ENCODE measurements at regions not wholly inside any gene's neighbourhood (a gene's known extent, or its start where the extent isn't known, plus 50 kb on each side); places are given as distances from the start of the nearest gene placed in this dataset.

DNA sequence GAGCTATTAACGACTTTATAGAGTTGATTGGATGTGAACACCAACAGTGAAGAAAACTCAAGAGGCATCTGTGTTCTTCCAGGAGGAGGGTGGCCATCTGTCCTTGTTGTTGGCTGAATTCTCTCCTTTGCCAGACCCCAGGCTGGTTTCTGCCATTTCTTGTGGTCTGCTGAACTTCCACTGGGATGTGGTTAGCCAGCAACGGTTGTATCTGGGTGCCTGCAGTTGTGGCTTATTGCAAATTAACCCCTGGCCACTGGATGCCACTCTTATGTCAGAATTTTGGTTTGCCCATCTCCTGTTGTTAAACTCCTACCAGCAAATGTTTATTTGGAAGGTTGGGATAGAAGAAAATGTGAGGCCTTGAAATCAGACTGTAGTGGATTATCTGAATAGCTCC, 163.6 kb upstream of the TBC1D5 start:
- DNase-seq (ENCODE audit: low read depth): peak; percentile 96
- H3K4me3 ChIP-seq (ENCODE audit: low read depth, low read length): no peak overlapping the region
- TF ChIP-seq, protein P1, sequence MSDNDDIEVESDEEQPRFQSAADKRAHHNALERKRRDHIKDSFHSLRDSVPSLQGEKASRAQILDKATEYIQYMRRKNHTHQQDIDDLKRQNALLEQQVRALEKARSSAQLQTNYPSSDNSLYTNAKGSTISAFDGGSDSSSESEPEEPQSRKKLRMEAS (IDR thresholded peaks at IDR 0.05; ENCODE audit: low read depth, low read length): peak; percentile 42; the same call in 1 of the 2 replicates
- TF ChIP-seq, protein P2, sequence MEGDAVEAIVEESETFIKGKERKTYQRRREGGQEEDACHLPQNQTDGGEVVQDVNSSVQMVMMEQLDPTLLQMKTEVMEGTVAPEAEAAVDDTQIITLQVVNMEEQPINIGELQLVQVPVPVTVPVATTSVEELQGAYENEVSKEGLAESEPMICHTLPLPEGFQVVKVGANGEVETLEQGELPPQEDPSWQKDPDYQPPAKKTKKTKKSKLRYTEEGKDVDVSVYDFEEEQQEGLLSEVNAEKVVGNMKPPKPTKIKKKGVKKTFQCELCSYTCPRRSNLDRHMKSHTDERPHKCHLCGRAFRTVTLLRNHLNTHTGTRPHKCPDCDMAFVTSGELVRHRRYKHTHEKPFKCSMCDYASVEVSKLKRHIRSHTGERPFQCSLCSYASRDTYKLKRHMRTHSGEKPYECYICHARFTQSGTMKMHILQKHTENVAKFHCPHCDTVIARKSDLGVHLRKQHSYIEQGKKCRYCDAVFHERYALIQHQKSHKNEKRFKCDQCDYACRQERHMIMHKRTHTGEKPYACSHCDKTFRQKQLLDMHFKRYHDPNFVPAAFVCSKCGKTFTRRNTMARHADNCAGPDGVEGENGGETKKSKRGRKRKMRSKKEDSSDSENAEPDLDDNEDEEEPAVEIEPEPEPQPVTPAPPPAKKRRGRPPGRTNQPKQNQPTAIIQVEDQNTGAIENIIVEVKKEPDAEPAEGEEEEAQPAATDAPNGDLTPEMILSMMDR (IDR thresholded peaks at IDR 0.05; ENCODE audit: low read depth, low read length): peak; percentile 39
- TF ChIP-seq MYC (IDR thresholded peaks at IDR 0.05; ENCODE audit: low read depth, low read length) (0 out of 2 replicates have a peak, but pooled peaks have one; percentile 8), POLR2A (IDR thresholded peaks at IDR 0.05; ENCODE audit: extremely low read depth, insufficient read length) (no peak)

DNA sequence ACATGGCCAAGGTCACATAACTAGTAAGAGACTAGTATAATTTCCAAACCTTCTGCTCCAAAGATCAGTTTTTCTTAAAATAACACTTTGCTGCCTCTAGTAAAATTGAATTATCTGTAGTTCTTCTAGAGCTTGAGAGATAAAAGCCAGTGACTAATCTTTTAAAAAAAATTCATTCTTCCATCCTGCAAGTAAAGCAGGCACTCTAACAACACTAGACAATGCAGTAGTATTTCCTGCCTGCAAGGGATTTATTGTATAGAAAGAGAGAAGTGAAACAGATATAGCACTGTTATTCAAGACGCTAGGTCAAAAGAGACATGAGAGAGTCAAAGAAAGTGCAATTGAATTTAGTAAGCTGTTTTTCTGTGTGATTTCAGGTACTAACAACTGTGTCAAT, 159.5 kb upstream of the TBC1D5 start:
- DNase-seq (ENCODE audit: low read depth): peak; percentile 77
- no peak for TF ChIP-seq MYC (IDR thresholded peaks at IDR 0.05; ENCODE audit: low read depth, low read length)
- TF ChIP-seq POLR2A (IDR thresholded peaks at IDR 0.05; ENCODE audit: extremely low read depth, insufficient read length): no peak
- TF ChIP-seq, protein P2 (IDR thresholded peaks at IDR 0.05; ENCODE audit: low read depth, low read length): no peak
- H3K4me3 ChIP-seq (ENCODE audit: low read depth, low read length): no peak overlapping the region

DNA sequence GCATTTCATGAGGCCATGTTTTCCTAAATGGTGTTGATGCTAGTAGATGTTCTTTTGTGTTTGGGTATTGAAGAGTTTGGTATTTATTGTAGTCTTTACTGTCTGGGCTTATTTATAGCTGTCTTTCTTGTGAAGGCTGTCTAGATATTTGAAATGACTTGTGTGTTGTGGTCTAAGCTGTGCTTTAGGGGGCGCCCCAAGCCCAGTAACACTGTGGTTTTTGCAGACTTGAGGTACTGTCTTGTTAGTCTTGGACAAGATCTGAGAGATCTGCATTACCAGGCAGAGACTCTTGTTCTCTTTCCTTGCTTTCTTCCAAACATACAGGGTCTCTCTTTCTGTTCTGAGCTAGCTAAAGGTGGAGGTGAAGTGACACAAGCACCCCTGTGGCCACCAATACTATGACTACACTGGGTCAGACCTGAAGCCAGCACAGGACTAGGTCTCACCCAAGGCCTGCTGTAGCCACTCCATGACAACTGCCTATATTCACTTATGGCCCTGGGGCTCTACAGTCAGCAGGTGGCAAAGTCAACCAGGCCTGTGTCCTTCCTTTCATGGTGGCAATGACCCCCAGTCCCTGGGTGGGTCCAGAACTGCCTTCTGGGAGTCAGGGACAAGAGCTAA, 152.1 kb upstream of the TBC1D5 start:
- peak; percentile 91 for DNase-seq (ENCODE audit: low read depth)
- H3K4me3 ChIP-seq (ENCODE audit: low read depth, low read length): no peak overlapping the region
- TF ChIP-seq, protein P2 (IDR thresholded peaks at IDR 0.05; ENCODE audit: low read depth, low read length): peak; percentile 67
- TF ChIP-seq, protein P1 (IDR thresholded peaks at IDR 0.05; ENCODE audit: low read depth, low read length): no peak
- TF ChIP-seq POLR2A (IDR thresholded peaks at IDR 0.05; ENCODE audit: extremely low read depth, insufficient read length) (no peak), MYC (IDR thresholded peaks at IDR 0.05; ENCODE audit: low read depth, low read length) (no peak)

DNA sequence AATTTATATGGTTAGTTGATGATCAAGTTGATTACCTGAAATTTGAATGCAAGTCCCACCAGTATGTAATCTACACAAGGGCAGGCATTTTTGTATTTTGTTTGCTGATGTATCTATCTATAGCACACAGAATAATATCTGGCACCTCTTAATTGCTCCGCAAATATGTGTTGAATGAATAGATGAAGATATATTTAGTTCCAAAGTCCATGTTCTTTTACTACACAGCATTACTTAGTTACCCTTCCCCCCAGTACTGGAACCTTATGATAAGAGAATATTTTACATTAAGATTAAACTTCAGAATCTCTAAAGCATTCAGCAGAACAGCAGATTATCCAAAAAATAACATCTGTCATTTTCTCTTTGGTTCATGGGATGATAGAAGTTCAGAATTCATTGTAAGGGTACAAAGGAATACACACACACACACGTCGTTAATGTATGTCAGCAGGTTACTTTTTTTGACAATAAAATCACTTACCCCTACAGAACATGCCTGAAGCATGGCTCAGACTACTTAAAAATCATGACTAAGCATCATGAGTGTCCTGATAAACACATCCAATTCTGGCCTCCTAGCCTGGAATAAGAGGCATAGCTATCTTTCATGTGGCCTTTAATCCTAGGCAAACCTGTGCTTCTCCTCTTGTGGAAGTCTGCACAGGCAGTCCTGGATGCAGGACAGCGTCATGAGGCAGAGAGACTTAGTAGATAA, 148.9 kb upstream of the TBC1D5 start:
- no peak for DNase-seq (ENCODE audit: low read depth)
- no peak for TF ChIP-seq MYC (IDR thresholded peaks at IDR 0.05; ENCODE audit: low read depth, low read length)
- TF ChIP-seq POLR2A (IDR thresholded peaks at IDR 0.05; ENCODE audit: extremely low read depth, insufficient read length): no peak
- TF ChIP-seq, protein P2 (IDR thresholded peaks at IDR 0.05; ENCODE audit: low read depth, low read length): no peak
- TF ChIP-seq, protein P1 (IDR thresholded peaks at IDR 0.05; ENCODE audit: low read depth, low read length): no peak
- no peak overlapping the region for H3K4me3 ChIP-seq (ENCODE audit: low read depth, low read length)

DNA sequence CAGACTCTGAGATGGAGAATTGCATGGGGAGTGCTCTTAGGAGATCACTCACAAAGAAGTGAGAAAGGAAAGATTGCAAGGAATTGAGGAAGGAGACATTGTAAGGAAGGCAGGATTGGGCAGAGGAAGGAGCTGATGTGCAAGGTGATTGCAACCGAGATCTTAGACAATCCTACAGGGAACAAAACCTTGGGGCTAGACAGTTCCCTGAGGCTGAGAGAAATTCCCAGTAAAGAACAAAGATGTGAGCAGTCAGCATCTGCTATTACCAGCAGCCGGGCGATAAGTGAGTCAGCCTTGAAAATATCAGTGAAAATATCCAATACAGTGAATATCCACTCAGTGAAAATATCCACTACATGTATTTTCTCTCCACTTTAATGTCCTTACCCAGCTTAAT, 143.6 kb upstream of the TBC1D5 start:
- no peak for DNase-seq (ENCODE audit: low read depth)
- no peak overlapping the region for H3K4me3 ChIP-seq (ENCODE audit: low read depth, low read length)

More for the DNA sequence above, 143.6 kb upstream of the TBC1D5 start:
- TF ChIP-seq, protein P2 (IDR thresholded peaks at IDR 0.05; ENCODE audit: low read depth, low read length): no peak
- no peak for TF ChIP-seq POLR2A (IDR thresholded peaks at IDR 0.05; ENCODE audit: extremely low read depth, insufficient read length)
- TF ChIP-seq MYC (IDR thresholded peaks at IDR 0.05; ENCODE audit: low read depth, low read length): no peak
- TF ChIP-seq, protein P1 (IDR thresholded peaks at IDR 0.05; ENCODE audit: low read depth, low read length): no peak

Data from NB4 (cell line).